Glomerular endothelial cell (primary cell): ENCODE measurements at regions not wholly inside any gene's neighbourhood (a gene's known extent, or its start where the extent isn't known, plus 50 kb on each side); places are given as distances from the start of the nearest gene placed in this dataset.

Source experiments
- DNase-seq: peaks from one replicate; pipeline ENCODE4 v3.0.0-alpha.2; 2011; ENCODE audit warnings: low read depth, low spot score; ENCODE audit errors: extremely low read depth

DNA sequence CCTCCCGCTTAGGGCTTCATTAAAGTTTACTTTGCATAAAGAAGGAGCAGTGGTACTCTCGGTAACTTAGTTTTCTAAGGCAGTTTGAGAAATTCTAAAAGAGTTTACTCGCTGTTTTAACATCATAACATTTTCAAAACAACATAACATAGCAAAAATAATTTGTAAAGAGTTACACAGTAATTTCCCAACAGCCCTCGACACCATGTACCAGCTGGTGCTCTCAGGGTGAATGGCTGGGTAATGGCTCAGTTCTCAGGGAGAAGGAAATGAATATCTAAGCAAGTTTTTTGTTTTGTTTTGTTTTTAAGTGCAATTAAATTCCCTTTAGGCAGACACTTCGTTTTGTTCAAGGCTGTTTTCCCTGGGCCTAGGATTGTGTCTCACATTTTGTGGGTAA, 435.3 kb downstream of the C4orf33 start:
- no peak for DNase-seq

DNA sequence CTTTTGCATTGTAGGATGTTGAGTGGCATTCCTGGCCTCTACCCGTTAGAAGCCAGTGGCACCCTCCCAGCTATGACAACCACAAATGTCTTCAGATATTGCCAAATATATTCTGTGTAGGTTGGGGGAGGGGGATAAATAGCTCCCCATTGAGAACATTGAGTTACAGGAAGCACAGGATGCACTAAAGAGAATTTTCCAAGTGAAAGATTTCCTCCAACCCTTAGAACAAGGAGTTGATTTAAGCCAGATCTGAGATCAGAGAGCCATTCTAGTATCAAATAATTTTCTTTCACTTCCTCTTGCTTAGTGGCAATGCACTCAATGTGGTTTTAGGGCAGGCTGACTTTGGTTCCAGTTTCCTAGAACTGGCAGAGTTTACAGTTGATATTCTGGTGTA, 436.6 kb downstream of the C4orf33 start:
- no peak for DNase-seq

DNA sequence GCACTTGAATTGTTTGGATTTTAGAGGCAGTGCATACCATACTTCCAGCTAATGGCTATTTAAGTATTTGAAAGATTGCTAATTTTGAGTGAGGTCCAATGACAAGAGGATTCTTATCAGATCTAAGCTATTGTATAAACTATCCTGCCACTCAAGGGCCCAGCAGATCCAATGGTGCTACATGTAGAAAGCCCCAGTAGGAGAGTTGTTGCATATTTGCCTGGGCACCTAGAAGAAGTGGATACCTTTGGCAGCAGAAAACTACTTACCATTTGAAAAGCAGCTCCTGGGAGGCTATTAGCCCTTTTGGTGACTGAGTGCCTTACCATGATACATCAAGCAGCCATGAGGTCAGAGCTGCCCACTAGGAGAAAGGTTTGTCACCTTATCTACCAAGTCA, 447.3 kb downstream of the C4orf33 start:
- DNase-seq = no peak

GRCh38 chr4:129545599-129546278, 449.8 kb downstream of the C4orf33 start:
- DNase-seq = peak; percentile 99

DNA sequence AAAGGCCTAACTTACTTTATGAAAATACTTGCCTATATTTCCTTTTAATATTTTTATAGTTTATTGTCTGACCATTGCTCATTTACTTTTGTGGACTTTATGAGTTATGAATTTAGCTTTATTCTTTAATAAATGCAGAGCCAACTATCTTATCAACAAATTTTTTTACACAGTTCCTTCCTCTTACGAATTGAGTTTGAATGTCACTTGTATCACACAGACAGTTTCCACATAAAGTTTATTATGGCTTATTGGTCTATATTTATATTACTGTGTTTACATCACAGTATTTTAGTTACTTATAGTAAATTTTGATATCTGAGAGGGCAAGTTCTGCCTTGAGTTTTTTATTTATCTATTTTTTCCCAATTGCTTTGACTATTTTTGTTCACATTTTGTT, 450.6 kb downstream of the C4orf33 start:
- no peak for DNase-seq

DNA sequence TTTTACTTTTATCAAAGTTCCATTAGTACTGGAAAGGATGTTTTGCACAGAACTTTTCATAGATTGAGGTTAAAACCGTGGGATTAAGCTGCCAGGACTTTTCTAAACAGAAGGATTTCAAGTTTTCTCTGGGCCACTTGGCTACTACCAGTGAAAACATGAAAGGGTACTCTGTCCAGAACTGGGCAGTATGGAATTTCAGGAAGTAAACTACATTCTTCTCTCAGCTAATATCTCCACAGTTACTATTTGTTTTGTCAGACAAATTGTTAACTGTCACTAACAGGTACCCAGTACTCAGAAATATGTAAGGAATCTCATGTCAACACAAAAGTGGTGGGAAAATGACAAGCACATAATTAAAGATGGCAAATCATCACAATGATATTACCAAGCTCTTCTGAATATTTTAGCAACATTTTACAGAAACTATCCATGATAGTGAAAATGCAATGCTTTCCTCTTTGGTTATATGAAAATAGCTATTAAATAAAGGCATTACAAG, 454.4 kb downstream of the C4orf33 start:
- peak; percentile 44 for DNase-seq

GRCh38 chr4:129561280-129561679, 465.3 kb downstream of the C4orf33 start:
- no peak for DNase-seq

DNA sequence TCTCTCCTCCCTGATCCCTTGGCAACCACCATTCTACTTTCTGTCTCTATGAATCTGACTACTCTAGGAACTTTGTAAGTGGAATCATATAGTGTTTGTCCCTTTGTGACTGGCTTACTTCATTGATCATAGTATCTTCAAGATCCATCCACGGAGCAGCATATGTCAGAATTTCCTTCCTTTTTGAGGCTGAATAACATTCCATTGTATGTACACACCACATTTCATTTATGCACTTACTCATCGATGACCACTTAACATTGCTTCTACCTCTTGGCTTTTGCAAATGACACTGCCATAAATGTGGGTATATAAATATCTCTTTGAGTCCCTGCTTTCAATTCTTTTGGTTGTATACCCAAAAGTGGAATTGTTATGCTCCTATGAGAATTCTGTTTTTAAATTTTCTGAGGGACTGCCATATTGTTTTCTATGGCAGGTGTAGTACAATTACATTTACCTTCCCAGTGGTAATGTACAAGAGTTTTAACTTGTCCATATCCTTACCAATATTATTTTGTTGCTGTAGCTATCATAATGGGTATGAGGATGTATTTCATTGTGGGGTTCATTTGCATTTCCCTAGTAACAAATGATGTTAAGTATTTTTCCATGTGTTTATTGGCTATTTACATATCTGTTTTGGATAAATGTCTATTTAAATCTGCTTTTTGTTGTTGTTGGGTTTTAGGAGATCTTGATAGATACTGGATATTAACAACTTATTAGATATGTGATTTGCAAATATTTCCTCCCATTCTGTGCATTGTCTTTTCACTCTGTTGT, 466.1 kb downstream of the C4orf33 start:
- DNase-seq = peak; percentile 45

DNA sequence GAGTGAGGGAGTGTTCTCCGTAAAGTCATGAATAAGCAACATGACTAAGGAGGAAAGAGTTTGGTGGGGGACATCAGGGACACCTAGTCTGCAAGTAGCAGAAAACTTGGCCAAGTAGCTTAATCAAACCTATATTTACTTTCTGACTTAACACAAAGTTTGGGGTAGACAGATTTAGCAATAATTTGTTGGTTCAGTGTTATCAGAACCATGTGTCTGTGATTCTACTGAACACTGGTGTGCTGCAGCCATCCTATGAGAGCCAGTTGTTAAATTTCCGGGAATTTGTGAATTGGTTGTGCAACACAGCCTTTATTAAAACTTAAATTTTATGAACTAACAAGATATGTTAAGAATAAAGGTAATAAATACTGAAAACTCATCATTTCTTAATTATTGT, 469.3 kb downstream of the C4orf33 start:
- no peak for DNase-seq

DNA sequence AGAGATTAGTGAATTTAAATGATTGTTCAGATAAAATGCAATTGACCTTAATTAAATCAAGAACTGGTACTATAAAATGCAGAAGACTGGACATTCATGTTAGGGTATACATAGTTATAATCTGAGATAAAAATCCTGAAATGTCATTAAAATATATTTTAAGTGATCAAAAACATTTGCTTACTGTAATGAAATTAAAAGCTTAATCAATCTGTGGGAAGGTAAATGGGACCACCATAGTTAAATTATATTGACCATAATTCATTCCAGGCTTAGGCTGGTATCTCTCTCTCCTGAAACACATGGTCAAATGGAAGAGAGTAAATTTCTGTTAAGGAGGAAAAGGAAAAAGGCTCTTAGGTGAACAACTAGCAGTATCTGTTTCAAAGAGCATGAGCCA, 474.4 kb downstream of the C4orf33 start:
- DNase-seq = no peak

DNA sequence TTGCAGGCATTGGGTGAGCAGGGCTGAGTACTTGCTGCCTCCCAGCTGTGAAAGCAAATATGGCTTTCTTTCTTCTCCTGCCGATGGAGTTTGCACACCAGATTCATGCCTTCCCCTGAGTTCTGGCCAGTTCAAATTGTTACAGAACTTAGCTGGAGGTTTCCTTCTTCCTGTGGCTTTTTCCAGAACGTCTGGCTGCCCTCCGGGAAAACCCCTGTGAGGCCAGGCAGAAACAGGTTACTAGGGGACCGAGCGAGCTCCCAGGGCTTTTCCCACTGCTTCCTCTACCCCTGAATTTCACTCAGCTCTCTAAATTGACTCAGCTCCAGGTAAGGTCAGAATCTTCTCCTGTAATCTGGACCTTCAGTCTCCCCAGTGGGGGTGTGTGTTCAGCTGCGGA, 482.4 kb downstream of the C4orf33 start:
- DNase-seq = no peak

GRCh38 chr4:129581305-129581704, 485.4 kb downstream of the C4orf33 start:
- DNase-seq = no peak

DNA sequence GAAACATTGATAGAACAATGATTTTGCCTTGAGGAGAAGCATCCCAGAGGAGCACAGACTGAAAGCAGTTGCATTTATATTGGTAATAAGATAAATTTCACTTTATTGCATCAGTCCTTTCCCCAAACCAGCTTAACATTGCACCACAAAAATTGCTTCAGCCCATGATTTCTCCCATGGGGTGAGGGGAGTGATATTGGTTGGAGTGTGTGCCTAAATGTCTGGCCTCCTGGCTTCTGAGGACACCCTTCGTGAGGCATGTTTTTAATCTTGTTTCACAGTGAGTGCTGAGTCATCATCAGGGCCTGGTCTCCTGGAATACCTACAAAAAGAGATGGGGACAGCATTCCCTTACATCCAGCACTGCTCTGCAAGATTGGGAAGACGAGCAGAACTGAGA, 487.9 kb downstream of the C4orf33 start:
- no peak for DNase-seq

DNA sequence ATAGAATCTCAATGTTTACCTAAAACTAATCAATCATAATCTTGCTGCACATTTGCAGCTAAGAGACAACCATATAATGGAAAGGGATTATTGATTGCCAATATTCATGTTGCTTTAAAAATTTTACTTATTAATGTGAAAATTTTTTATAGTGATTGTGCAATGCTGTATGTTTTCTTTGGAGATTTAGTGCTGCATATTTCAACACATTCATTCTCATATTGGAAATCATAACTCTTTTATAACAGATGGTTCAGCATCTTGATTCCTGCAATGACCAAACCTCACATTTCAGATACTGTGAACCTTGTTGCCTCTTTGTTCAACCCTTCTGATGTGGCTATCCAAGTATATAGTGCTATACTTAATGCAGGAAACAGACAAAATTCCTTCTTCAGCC, 502.6 kb downstream of the C4orf33 start:
- no peak for DNase-seq

DNA sequence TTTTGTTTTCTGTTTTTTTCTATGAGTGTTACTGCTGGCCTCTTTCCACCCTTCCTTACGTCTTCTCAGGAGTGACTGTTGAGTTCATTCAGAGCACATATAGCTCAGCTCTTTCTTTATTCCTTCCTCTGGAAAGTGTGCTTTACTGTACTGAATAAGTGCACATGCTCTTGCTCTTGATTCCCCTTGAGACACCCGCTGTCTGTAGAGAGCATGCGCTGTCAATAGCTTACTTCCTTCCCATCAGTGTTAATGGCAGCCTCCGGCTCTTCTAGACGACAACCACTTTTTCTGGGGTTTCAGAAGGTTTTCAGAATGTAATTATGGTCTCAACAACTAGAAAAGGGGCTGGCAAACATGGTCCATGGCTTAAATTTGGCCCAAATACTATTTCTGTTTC, 504.9 kb downstream of the C4orf33 start:
- DNase-seq = no peak

GRCh38 chr4:129602447-129602846, 506.5 kb downstream of the C4orf33 start:
- no peak for DNase-seq

DNA sequence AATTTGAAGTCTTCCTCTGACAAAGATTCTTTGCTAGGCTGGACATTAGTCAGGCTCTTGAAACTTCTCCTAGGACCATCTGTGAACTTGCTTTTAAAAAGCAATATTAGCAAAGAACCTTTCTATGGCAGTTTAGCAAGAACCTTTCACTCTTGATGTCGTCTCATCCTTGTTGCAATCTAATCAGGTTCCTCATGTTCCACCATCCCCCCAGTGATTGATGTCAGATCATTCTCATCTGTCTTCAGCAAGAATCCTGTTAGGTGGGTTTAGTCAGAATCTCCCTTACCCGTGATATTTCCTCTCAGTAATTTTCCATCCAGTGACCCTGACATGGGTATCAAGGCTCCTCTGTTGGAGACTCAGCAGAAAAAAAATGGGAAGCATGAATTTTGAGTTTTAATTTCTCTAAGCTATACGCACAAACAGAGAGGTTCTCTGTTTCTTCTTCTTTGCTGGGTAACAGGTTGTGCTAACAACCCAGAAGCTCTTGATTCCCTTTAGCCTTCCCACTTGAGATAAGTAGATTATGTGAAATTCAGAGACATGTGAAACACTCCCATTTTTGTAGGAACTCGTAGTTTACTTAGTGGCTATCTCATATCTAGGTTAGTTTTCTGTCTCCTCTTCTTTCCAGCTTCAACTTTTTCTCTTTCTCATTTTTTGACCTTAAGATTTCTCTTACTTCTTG, 507.4 kb downstream of the C4orf33 start:
- no peak for DNase-seq

- DNase-seq = no peak
Measured at GRCh38 chr4:129604632-129605255, 508.8 kb downstream of the C4orf33 start.

GRCh38 chr4:129614611-129615010, 518.7 kb downstream of the C4orf33 start:
- no peak for DNase-seq

GRCh38 chr4:129622566-129622965, 526.6 kb downstream of the C4orf33 start:
- DNase-seq = no peak

- DNase-seq = no peak
Measured at GRCh38 chr4:129623233-129623875, 527.4 kb downstream of the C4orf33 start.
